Ovary (tissue), 7 donors: ENCODE measurements at regions not wholly inside any gene's neighbourhood (a gene's known extent, or its start where the extent isn't known, plus 50 kb on each side); places are given as distances from the start of the nearest gene placed in this dataset.
"Not testable (repeated sequence)": the region's sequence is repeated elsewhere in the genome, so short reads cannot be mapped to it uniquely, and the experiment has no call there.

ENCODE experiments used
- DNase-seq, 5 donors: peaks; one replicate each; pipeline ENCODE4 v3.0.0-alpha.2; 2019 to 2020
- H3K27ac ChIP-seq, 2 donors: fragments of 200-600 bp; one replicate each; pipeline versions ENCODE4 v1.5.1 to v1.8.0; 2019 to 2022
- H3K27me3 ChIP-seq: fragments of 200-600 bp; one replicate; pipeline ENCODE4 v1.8.0; 2022
- H3K36me3 ChIP-seq: fragments of 200-600 bp; sonication (generic); one replicate; pipeline ENCODE4 v1.5.1; 2019
- H3K4me1 ChIP-seq: one replicate; pipeline ENCODE4 v1.8.1; 2013; ENCODE audit warnings: mild to moderate bottlenecking, moderate library complexity; ENCODE audit not compliant: insufficient read depth
- H3K4me3 ChIP-seq: fragments of 200-600 bp; sonication (generic); one replicate; pipeline ENCODE4 v1.5.1; 2017
- H3K9me3 ChIP-seq, 2 donors: fragments of 200-600 bp in 1 of 2; sonication (generic) in 1 of 2; one replicate each; pipeline versions ENCODE4 v1.5.1 to v1.8.1; 2013 to 2019; ENCODE audit warnings: mild to moderate bottlenecking in 1 of 2, moderate library complexity in 1 of 2
- EP300 ChIP-seq: sonication (generic); formaldehyde crosslinking; IDR thresholded peaks from one replicate; pipeline ENCODE4 v1.6.1; 2017; ENCODE audit warnings: antibody characterized with exemption
- POLR2A ChIP-seq: fragments of 450-650 bp; IDR thresholded peaks from one replicate; pipeline ENCODE4 v1.6.1; 2017; ENCODE audit warnings: antibody characterized with exemption, mild to moderate bottlenecking, moderate library complexity
- WGBS, 3 donors: extraction: QIAGEN DNeasy Blood & Tissue Kit in 1 of 3; methylation state at CpG; one replicate each; pipeline versions ENCODE4 v1.1.5 to v1.1.7; 2013 to 2017; 5-methylcytosine and 5-hydroxymethylcytosine counted together
- intact Hi-C, 4 donors: fragments of 100-400 bp; cut with DNase I; formaldehyde crosslinking; loops; one replicate each; pipeline versions ENCODE4 v1.11.0 to v1.15.1; 2022 to 2023
- TF ChIP-seq, protein P1 (sequence below), 3 donors: fragments of 450-650 bp in 2 of 3; fragments of 200-600 bp in 1 of 3; IDR thresholded peaks; one replicate each; pipeline versions ENCODE4 v1.5.1 to v1.8.0; 2016 to 2022; ENCODE audit warnings: antibody characterized with exemption in 3 of 3, mild to moderate bottlenecking in 1 of 3
- donor health status: DM: no; HTN: no; CAD: no; lungs with moderate emphysema.
- donor health status: DM: no; HTN: no; CAD: no.
- donor health status: Bipolar disorder and iron deficiency.
- donor health status: DM: no; HTN: no; CAD: no.
- donor health status: DM: yes; HTN: yes; CAD: no.

DNA sequence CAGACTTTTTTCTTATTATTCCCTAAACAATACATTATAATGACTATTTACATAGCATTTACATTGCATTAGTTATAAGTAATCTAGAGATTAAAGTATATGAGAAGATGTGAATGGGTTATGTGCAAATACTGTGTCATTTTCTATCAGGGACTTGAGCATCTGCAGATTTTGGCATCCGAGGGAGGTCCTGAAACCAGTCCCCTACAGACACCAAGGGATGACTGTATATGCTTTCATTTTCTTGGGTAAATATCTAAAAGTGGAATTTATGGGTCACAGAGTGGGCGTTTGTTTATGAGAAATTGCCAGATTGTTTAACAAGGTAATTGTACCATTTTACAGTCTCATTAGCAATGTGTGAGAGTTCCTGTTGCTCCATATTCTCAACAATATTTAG is 454.5 kb upstream of the API5 start:
- Histone ChIP-seq H3K36me3 (no peaks in the 10 kb centered on the region), H3K4me3 (no peak overlapping the region), H3K27me3 (no peaks in the 10 kb centered on the region), H3K27ac (no peak overlapping the region), H3K4me1 (no peaks in the 10 kb centered on the region), H3K9me3 (no peaks in the 10 kb centered on the region)
- TF ChIP-seq, protein P1, sequence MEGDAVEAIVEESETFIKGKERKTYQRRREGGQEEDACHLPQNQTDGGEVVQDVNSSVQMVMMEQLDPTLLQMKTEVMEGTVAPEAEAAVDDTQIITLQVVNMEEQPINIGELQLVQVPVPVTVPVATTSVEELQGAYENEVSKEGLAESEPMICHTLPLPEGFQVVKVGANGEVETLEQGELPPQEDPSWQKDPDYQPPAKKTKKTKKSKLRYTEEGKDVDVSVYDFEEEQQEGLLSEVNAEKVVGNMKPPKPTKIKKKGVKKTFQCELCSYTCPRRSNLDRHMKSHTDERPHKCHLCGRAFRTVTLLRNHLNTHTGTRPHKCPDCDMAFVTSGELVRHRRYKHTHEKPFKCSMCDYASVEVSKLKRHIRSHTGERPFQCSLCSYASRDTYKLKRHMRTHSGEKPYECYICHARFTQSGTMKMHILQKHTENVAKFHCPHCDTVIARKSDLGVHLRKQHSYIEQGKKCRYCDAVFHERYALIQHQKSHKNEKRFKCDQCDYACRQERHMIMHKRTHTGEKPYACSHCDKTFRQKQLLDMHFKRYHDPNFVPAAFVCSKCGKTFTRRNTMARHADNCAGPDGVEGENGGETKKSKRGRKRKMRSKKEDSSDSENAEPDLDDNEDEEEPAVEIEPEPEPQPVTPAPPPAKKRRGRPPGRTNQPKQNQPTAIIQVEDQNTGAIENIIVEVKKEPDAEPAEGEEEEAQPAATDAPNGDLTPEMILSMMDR (IDR thresholded peaks at IDR 0.05): no peak
- TF ChIP-seq POLR2A (no peak), EP300 (no peak)
- 47 to 55% (median 52%) methylated on average over 2 of the region's 2 CpGs for WGBS, 3 donors
- DNase-seq: no peak
- intact Hi-C loops: no loop called here

GRCh38 chr11:42870480-42870879 is 441.3 kb upstream of the API5 start:
- 20 to 34% (median 21%) methylated on average over 3 of the region's 3 CpGs for WGBS, 3 donors
- no peaks in the 10 kb centered on the region for H3K36me3 ChIP-seq
- no peaks in the 10 kb centered on the region for H3K4me1 ChIP-seq
- DNase-seq: no peak
- no peak overlapping the region for H3K4me3 ChIP-seq
- TF ChIP-seq EP300 (no peak), POLR2A (no peak)
- TF ChIP-seq, protein P1 (IDR thresholded peaks at IDR 0.05): no peak
- intact Hi-C loops: no loop called here
- H3K27ac ChIP-seq: no peak overlapping the region
- no peaks in the 10 kb centered on the region for H3K27me3 ChIP-seq
- no peaks in the 10 kb centered on the region for H3K9me3 ChIP-seq

GRCh38 chr11:42873800-42874405 is 437.9 kb upstream of the API5 start:
- intact Hi-C loops, H3K27ac ChIP-seq, H3K9me3 ChIP-seq, DNase-seq, H3K27me3 ChIP-seq, H3K4me3 ChIP-seq, H3K36me3 ChIP-seq, H3K4me1 ChIP-seq: not testable (repeated sequence)
- WGBS, 3 donors: 90 to 94% (median 92%) methylated on average over 19 to 23 of the region's 23 CpGs

GRCh38 chr11:42881335-42881734 is 430.5 kb upstream of the API5 start:
- DNase-seq, intact Hi-C loops, H3K4me3 ChIP-seq, H3K27ac ChIP-seq, H3K9me3 ChIP-seq, H3K27me3 ChIP-seq, H3K4me1 ChIP-seq, H3K36me3 ChIP-seq: not testable (repeated sequence)
- WGBS, 3 donors: 90 to 93% (median 91%) methylated on average over 17 of the region's 17 CpGs

DNA sequence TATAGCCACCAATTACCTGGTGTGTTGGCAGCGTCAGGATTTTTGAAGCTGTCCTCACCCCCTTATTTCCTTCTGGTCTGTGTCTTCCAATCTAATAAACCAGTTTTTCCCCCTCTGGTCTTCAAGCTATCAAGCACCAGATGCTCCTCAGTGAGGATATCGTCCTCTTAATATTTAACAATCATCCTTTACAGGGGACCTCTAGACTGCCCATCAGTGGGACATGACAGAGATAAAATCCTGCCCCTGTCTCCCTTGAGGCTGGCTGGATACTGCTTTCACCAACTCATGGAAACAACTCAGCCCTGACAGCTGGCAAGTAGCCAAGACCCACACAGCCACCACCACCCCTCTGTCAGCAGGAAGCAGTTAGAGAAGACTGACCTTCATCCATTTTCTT is 421.0 kb upstream of the API5 start:
- Histone ChIP-seq H3K9me3 (no peaks in the 10 kb centered on the region), H3K4me3 (no peak overlapping the region), H3K27ac (no peak overlapping the region), H3K36me3 (no peaks in the 10 kb centered on the region), H3K27me3 (no peaks in the 10 kb centered on the region), H3K4me1 (no peaks in the 10 kb centered on the region)
- 43 to 58% (median 51%) methylated on average over 2 of the region's 2 CpGs for WGBS, 3 donors
- TF ChIP-seq EP300: no peak
- no peak for TF ChIP-seq POLR2A
- TF ChIP-seq, protein P1 (IDR thresholded peaks at IDR 0.05): no peak
- intact Hi-C loops: no loop called here
- no peak for DNase-seq
